Chondrocyte (in vitro differentiated cells): ENCODE measurements at regions not wholly inside any gene's neighbourhood (a gene's known extent, or its start where the extent isn't known, plus 50 kb on each side); places are given as distances from the start of the nearest gene placed in this dataset.

ENCODE experiments used
- DNase-seq: peaks from one replicate; pipeline ENCODE4 v3.0.0; 2021; ENCODE audit warnings: mixed read lengths, low spot score
- H3K27ac Mint-ChIP-seq: one replicate; pipeline ENCODE4 v1.8.0; 2021; ENCODE audit warnings: mild to moderate bottlenecking, moderate library complexity, mixed read lengths; ENCODE audit not compliant: unreplicated experiment
- H3K27me3 Mint-ChIP-seq: 2 replicates; pipeline ENCODE4 v1.8.0; 2021; ENCODE audit warnings: low read depth, mixed read lengths
- H3K36me3 Mint-ChIP-seq: 2 replicates; pipeline ENCODE4 v1.8.0; 2021; ENCODE audit warnings: low read depth, mixed read lengths
- H3K4me1 Mint-ChIP-seq: 2 replicates; pipeline ENCODE4 v1.8.0; 2021; ENCODE audit warnings: low read depth, mild to moderate bottlenecking, mixed read lengths
- H3K4me3 Mint-ChIP-seq: one replicate; pipeline ENCODE4 v1.8.0; 2021; ENCODE audit warnings: mild to moderate bottlenecking, moderate library complexity, mixed read lengths; ENCODE audit not compliant: unreplicated experiment
- H3K9me3 Mint-ChIP-seq: 2 replicates; pipeline ENCODE4 v1.8.0; 2021; ENCODE audit warnings: low read depth, mixed read lengths
- CTCF ChIP-seq: fragments of 200-600 bp; sonication (generic); IDR thresholded peaks from 2 replicates; pipeline ENCODE4 v1.5.0; 2021; ENCODE audit warnings: antibody characterized with exemption, mild to moderate bottlenecking, moderate library complexity

DNA sequence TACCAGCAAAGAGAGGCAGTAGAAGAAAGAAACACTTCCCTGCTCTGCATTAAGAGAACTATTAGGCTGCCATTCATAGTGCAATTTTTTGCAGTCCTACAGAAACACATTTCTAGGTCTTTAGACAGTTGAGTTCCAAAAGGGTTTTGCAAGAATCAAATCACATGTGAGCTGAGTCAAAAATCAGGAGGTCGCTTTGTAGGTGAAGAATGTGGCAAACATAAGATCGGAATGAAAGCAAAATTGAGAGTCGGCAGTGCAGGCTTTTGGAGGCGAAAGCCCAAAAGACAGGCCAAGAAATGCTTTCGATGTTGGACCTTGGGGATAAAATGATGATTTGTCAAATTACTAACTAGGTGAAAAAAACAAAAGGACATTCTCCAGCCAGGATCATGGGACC, 213.5 kb upstream of the NRIP1 start:
- no peak overlapping the region for H3K4me3 Mint-ChIP-seq
- peaks cover 9% of the 10 kb centered on the region for H3K9me3 Mint-ChIP-seq
- TF ChIP-seq CTCF: no peak
- no peaks in the 10 kb centered on the region for H3K36me3 Mint-ChIP-seq
- DNase-seq: no peak
- no peaks in the 10 kb centered on the region for H3K27me3 Mint-ChIP-seq
- H3K27ac Mint-ChIP-seq: no peak overlapping the region
- H3K4me1 Mint-ChIP-seq: peaks cover 37% of the 10 kb centered on the region

DNA sequence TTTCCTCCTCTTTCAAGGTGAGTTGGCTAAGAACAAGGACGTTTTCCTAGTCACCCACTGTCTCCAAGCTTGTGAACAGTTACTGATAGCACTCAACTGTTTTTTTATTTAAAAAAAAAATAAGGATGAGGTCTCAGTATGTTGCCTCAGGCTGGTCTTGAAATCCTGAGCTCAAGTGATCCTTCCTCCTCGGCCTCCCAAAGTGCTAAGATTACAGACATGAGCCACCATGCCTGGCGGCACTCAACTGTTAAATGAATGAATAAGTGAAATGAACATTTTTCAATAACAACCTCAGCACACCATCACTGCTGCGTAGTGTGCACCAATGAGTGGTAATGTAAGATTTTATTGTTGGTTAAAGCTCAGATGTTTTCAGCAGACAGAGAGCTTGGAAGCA, 214.1 kb upstream of the NRIP1 start:
- no peak for DNase-seq
- H3K27ac Mint-ChIP-seq: no peak overlapping the region
- TF ChIP-seq CTCF: no peak
- no peaks in the 10 kb centered on the region for H3K27me3 Mint-ChIP-seq
- H3K4me3 Mint-ChIP-seq: no peak overlapping the region
- H3K4me1 Mint-ChIP-seq: peaks cover 42% of the 10 kb centered on the region
- peaks cover 9% of the 10 kb centered on the region for H3K9me3 Mint-ChIP-seq
- no peaks in the 10 kb centered on the region for H3K36me3 Mint-ChIP-seq

DNA sequence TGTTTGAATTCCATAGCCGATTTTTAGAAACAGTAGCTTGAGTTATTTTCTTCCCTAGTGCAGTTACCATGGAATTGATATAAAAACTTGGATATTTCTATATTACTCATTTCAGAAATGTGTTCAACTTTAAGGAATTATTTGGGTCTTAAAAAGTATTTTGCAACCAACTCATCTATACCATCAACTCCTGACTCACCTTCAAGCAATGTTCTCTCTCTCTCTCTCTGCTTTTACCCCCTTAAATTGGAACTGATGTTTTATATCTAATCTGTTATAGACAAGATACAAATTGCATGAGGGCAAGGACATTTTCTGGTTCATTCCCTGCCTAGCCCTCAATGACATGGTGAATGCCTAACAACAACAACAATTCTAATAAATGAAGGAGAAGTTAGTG, 214.7 kb upstream of the NRIP1 start:
- DNase-seq: no peak
- Mint-ChIP-seq H3K36me3 (no peaks in the 10 kb centered on the region), H3K27ac (no peak overlapping the region), H3K9me3 (peaks cover 9% of the 10 kb centered on the region), H3K4me1 (peaks cover 46% of the 10 kb centered on the region), H3K27me3 (no peaks in the 10 kb centered on the region), H3K4me3 (no peak overlapping the region)
- TF ChIP-seq CTCF: no peak

DNA sequence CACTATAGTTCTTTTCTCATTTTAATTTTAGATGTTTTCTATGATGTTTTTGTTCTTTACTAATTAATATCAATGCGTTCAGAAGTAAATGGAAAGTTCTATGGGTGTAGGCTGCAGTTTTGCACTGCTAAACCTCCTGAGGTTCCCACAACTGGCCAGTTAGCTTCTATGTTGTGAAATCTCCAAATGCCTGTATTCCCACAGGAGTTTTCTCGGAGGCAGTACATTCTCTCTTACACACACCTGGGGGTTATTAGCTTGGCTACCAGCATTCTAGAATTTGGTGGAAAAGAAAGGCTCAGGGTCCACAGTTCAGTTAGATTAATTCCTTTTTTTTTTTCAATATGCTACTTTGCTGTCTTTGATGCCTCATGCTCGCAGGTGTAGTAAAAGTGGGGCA, 216.9 kb upstream of the NRIP1 start:
- no peak overlapping the region for H3K27ac Mint-ChIP-seq
- H3K4me1 Mint-ChIP-seq: peaks cover 33% of the 10 kb centered on the region
- no peak for TF ChIP-seq CTCF
- DNase-seq: no peak
- no peaks in the 10 kb centered on the region for H3K36me3 Mint-ChIP-seq
- no peaks in the 10 kb centered on the region for H3K27me3 Mint-ChIP-seq
- H3K9me3 Mint-ChIP-seq: peaks cover 9% of the 10 kb centered on the region
- H3K4me3 Mint-ChIP-seq: no peak overlapping the region

- H3K4me1 Mint-ChIP-seq: peaks cover 28% of the 10 kb centered on the region
- no peak for TF ChIP-seq CTCF
- no peaks in the 10 kb centered on the region for H3K27me3 Mint-ChIP-seq
- H3K36me3 Mint-ChIP-seq: no peaks in the 10 kb centered on the region
- peaks cover 9% of the 10 kb centered on the region for H3K9me3 Mint-ChIP-seq
- no peak for DNase-seq
- no peak overlapping the region for H3K27ac Mint-ChIP-seq
- no peak overlapping the region for H3K4me3 Mint-ChIP-seq
Measured at GRCh38 chr21:15282665-15283064, 217.9 kb upstream of the NRIP1 start.
